ENCODE measurements at regions not wholly inside any gene's neighbourhood (a gene's known extent, or its start where the extent isn't known, plus 50 kb on each side); places are given as distances from the start of the nearest gene placed in this dataset.

DNA sequence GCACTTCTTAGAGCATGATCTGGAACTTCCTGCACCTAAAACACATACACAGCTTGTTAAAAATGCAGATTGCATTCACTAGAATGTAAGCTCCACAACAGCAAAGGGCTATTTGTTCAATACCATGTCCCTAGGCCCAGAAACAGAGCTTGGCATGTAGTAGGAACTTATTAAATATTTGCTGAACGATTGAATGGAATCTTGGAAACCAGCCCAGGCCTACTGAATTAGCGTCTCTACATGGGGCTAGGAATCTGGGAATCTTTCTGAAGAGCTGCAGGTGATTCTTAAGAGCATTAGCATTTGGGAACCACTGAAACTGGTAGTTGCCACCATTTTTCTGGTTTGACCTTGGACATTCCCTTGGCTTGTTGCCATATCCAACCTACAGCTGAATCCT lies 234.1 kb downstream of the STIM2 start:
- Histone ChIP-seq H3K4me1 (ENCODE audit: control insufficient read depth, insufficient read depth, low read length) (no peaks in the 10 kb centered on the region), H3K36me3 (ENCODE audit: control insufficient read depth, insufficient read depth, low read length, severe bottlenecking) (no peaks in the 10 kb centered on the region), H3K4me3 (ENCODE audit: low read length) (no peak overlapping the region), H3K27me3 (replicated peaks; ENCODE audit: control insufficient read depth, insufficient read depth, low read length) (peaks cover 24% of the 10 kb centered on the region), H3K9ac (ENCODE audit: low read length) (no peak overlapping the region), H3K9me3 (ENCODE audit: control insufficient read depth, low read length) (no peaks in the 10 kb centered on the region)
- no peak for DNase-seq (ENCODE audit: low read depth)

DNA sequence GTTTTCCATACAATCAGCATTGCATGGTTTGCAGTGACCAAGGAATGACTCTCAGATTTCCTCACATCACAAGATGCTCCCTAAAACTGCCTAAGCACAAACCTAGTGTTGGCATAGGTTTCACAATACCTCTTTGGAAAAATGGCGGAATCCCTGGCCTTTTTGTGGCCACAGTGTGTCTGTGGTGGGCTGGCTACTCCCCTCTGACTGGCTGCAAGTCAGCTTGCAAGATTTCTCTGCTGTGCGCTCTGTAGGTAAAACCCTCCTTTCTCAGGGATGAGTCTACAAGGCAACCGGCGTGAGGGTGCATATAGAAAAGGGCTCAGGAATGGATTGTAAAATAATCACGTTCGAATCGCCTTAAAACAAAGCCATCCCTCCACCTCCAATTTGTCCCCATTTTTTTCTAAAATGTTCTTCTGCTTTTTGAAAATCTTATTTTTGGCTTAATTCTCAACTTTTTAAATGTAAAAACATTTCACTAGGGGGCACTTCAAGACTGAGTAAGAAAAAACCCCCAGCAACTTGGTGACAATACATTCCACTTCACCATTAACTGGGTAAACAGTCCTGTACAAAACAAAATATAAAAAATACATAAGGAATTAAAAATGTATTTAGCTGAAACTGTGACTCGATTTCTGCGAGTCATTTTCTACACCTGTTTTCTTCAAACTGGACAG lies 235.6 kb downstream of the STIM2 start:
- Histone ChIP-seq H3K9ac (ENCODE audit: low read length) (no peak overlapping the region), H3K4me1 (ENCODE audit: control insufficient read depth, insufficient read depth, low read length) (no peaks in the 10 kb centered on the region), H3K9me3 (ENCODE audit: control insufficient read depth, low read length) (no peaks in the 10 kb centered on the region), H3K27me3 (replicated peaks; ENCODE audit: control insufficient read depth, insufficient read depth, low read length) (peaks cover 18% of the 10 kb centered on the region), H3K4me3 (ENCODE audit: low read length) (no peak overlapping the region), H3K36me3 (ENCODE audit: control insufficient read depth, insufficient read depth, low read length, severe bottlenecking) (no peaks in the 10 kb centered on the region)
- no peak for DNase-seq (ENCODE audit: low read depth)

DNA sequence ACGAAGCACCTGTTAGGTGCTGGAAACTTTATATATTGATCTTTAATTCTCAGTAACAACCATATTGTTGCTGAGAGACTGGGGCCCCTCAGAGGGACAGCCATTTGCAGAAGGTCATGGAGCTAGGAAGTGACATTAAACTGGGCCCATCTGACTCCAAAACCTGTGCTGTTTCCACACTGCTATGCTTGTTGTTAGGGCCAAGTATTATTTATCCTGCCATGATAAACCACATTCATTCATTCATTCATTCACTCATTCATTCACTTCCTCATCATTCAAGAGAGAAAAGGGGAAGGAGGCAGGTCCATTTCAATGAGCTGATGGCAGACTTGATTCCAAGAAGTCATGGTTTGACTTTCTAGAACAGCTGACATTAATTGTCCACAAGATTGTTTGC lies 237.4 kb downstream of the STIM2 start:
- Histone ChIP-seq H3K9ac (ENCODE audit: low read length) (no peak overlapping the region), H3K36me3 (ENCODE audit: control insufficient read depth, insufficient read depth, low read length, severe bottlenecking) (no peaks in the 10 kb centered on the region), H3K27me3 (replicated peaks; ENCODE audit: control insufficient read depth, insufficient read depth, low read length) (peaks cover 9% of the 10 kb centered on the region), H3K4me1 (ENCODE audit: control insufficient read depth, insufficient read depth, low read length) (no peaks in the 10 kb centered on the region), H3K9me3 (ENCODE audit: control insufficient read depth, low read length) (no peaks in the 10 kb centered on the region), H3K4me3 (ENCODE audit: low read length) (no peak overlapping the region)
- no peak for DNase-seq (ENCODE audit: low read depth)

DNA sequence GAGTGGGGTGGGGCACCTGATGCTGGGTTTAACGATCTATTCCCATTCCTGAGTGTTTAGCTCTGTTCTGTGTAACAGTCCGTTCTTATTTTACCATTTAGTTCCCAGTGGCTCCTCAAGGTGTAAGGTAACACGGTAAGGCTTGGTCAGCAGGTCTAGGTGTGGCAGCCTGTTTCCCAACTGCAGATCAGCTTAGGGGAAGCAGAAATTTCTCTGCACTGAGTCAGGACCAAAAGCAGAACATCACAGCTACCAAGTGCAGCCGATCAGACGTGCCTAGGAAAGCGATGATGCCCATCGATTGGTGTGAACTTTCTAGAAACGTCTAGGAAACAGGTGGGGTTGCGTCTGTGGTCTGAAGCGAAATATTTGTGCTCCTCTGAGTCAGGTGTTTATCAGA lies 240.1 kb downstream of the STIM2 start:
- no peak for DNase-seq (ENCODE audit: low read depth)
- Histone ChIP-seq H3K27me3 (replicated peaks; ENCODE audit: control insufficient read depth, insufficient read depth, low read length) (peaks cover 21% of the 10 kb centered on the region), H3K9me3 (ENCODE audit: control insufficient read depth, low read length) (no peaks in the 10 kb centered on the region), H3K9ac (ENCODE audit: low read length) (no peak overlapping the region), H3K4me1 (ENCODE audit: control insufficient read depth, insufficient read depth, low read length) (no peaks in the 10 kb centered on the region), H3K4me3 (ENCODE audit: low read length) (no peak overlapping the region), H3K36me3 (ENCODE audit: control insufficient read depth, insufficient read depth, low read length, severe bottlenecking) (no peaks in the 10 kb centered on the region)

DNA sequence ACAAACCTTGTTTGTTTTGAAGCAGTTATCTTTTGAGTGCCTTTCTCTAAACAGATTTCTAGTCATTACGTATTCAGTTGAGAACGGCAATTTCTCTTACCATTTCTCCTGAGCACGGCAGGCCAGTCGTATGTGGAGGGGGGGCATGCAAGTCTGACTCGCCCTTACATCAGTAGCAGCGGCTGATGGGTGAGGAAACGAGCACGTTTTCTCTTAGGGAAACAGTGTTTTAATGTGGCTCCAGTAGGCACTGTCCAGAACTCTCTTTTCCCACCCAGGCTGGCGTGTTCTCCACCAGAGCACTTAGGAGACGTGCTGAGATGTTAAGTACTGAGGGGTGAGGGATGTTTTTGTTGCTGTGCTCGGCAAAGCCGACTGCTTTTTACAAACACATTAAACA lies 240.5 kb downstream of the STIM2 start:
- Histone ChIP-seq H3K4me3 (ENCODE audit: low read length) (no peak overlapping the region), H3K27me3 (replicated peaks; ENCODE audit: control insufficient read depth, insufficient read depth, low read length) (peaks cover 21% of the 10 kb centered on the region), H3K4me1 (ENCODE audit: control insufficient read depth, insufficient read depth, low read length) (no peaks in the 10 kb centered on the region), H3K36me3 (ENCODE audit: control insufficient read depth, insufficient read depth, low read length, severe bottlenecking) (no peaks in the 10 kb centered on the region), H3K9ac (ENCODE audit: low read length) (no peak overlapping the region), H3K9me3 (ENCODE audit: control insufficient read depth, low read length) (no peaks in the 10 kb centered on the region)
- DNase-seq (ENCODE audit: low read depth): no peak

DNA sequence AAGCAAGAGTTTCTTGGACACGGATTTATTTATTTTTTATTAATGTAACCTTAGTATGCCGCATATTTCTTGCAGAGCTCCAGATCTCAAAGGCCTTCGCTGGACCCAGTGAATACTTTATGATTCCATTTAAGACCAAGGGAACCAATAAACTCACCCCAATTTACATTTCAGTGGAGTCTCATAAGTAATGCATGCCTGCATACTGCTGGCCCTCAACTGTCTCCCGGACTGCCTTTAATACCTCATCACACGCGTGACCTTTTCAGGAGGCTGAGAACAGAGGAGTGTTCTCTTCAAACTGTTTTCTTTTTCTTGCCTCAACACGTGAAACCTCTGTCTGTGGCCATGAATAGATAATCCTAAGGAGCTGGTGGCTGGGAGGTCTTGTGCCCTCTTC lies 240.9 kb downstream of the STIM2 start:
- Histone ChIP-seq H3K4me1 (ENCODE audit: control insufficient read depth, insufficient read depth, low read length) (no peaks in the 10 kb centered on the region), H3K9ac (ENCODE audit: low read length) (no peak overlapping the region), H3K4me3 (ENCODE audit: low read length) (no peak overlapping the region), H3K27me3 (replicated peaks; ENCODE audit: control insufficient read depth, insufficient read depth, low read length) (peaks cover 21% of the 10 kb centered on the region), H3K36me3 (ENCODE audit: control insufficient read depth, insufficient read depth, low read length, severe bottlenecking) (no peaks in the 10 kb centered on the region), H3K9me3 (ENCODE audit: control insufficient read depth, low read length) (no peaks in the 10 kb centered on the region)
- DNase-seq (ENCODE audit: low read depth): no peak

DNA sequence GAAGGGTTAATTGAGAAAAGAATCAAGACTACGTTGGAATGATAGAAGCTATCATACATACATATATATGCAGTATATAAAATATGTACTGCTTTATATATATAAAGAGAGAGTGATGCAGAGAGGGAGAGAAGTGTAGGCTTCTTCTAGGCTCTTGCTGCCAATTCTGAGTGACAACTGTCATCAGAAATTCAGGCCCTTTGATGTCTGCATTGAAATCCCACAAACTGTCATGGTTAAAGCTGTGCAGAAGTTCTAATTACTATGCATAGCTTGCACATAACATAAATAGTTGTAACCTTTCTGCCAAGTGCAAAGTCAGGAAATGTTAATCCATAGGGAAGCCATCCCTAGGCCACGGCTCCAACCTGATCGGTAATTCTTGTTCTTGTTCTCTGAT lies 251.0 kb downstream of the STIM2 start:
- DNase-seq (ENCODE audit: low read depth): no peak
- peaks cover 39% of the 10 kb centered on the region for H3K27me3 ChIP-seq (replicated peaks; ENCODE audit: control insufficient read depth, insufficient read depth, low read length)
- no peak overlapping the region for H3K9ac ChIP-seq (ENCODE audit: low read length)
- H3K36me3 ChIP-seq (ENCODE audit: control insufficient read depth, insufficient read depth, low read length, severe bottlenecking): no peaks in the 10 kb centered on the region
- H3K9me3 ChIP-seq (ENCODE audit: control insufficient read depth, low read length): no peaks in the 10 kb centered on the region
- H3K4me3 ChIP-seq (ENCODE audit: low read length): no peak overlapping the region
- H3K4me1 ChIP-seq (ENCODE audit: control insufficient read depth, insufficient read depth, low read length): no peaks in the 10 kb centered on the region

DNA sequence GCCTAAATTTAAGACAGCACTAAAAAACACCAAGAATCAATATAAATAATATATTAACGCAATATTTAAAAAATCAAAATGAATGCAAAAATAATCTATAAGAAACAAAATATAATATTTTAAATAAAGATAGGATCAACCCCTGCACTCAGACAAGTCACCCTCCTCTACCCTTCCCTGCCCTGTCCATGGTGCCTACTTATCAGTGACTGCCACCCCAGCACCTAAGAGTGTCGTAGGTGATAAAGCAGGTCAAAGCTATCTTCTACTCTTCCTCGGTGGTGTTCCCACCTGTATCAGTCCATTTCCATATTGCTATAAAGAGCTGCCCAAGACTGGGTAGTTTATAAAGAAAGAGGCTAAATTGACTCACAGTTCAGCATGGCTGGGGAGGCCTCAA lies 251.9 kb downstream of the STIM2 start:
- peaks cover 45% of the 10 kb centered on the region for H3K27me3 ChIP-seq (replicated peaks; ENCODE audit: control insufficient read depth, insufficient read depth, low read length)
- H3K9ac ChIP-seq (ENCODE audit: low read length): no peak overlapping the region
- DNase-seq (ENCODE audit: low read depth): no peak
- H3K9me3 ChIP-seq (ENCODE audit: control insufficient read depth, low read length): no peaks in the 10 kb centered on the region
- no peaks in the 10 kb centered on the region for H3K4me1 ChIP-seq (ENCODE audit: control insufficient read depth, insufficient read depth, low read length)
- no peaks in the 10 kb centered on the region for H3K36me3 ChIP-seq (ENCODE audit: control insufficient read depth, insufficient read depth, low read length, severe bottlenecking)
- H3K4me3 ChIP-seq (ENCODE audit: low read length): no peak overlapping the region

DNA sequence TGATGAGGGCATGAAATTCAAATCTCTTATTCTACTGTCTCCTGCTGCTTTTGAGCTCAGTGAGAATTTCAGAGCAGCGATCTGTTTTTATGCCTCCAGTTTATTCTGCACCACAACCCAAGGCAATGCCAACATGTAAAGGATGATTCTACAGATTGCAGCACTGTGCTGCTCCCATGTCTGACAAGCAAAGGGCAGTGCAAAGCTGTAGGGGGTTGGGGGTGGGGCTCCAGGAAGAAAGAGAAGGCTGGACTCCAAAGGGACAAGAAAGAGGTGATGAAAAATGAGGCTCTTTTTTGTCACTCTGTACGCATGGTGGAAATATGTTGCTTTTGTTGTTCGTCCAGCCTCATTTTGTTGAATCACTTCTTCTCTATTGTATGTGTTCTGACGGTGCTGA lies 254.6 kb downstream of the STIM2 start:
- Histone ChIP-seq H3K36me3 (ENCODE audit: control insufficient read depth, insufficient read depth, low read length, severe bottlenecking) (no peaks in the 10 kb centered on the region), H3K27me3 (replicated peaks; ENCODE audit: control insufficient read depth, insufficient read depth, low read length) (peaks cover 31% of the 10 kb centered on the region), H3K9me3 (ENCODE audit: control insufficient read depth, low read length) (no peaks in the 10 kb centered on the region), H3K9ac (ENCODE audit: low read length) (no peak overlapping the region), H3K4me3 (ENCODE audit: low read length) (no peak overlapping the region), H3K4me1 (ENCODE audit: control insufficient read depth, insufficient read depth, low read length) (no peaks in the 10 kb centered on the region)
- no peak for DNase-seq (ENCODE audit: low read depth)

DNA sequence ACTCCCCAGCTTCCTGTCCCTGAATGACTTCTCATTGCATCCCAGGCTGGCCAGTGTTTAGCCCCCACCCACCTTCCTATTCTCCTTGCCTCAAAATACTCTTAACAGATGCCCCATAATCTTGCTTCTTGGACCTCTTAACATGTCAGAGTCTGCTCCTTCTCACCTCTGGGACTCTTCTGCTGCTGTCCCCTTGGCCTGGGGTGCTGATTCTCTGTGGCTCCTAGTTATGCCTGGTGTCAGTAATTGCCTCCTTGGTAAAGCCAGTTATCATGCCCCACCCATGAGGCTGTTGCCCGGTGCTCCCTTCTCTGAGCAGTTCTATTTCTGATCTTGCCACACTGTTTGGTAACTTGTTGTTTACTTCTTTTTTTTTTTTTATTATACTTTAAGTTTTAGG lies 256.8 kb downstream of the STIM2 start:
- Histone ChIP-seq H3K36me3 (ENCODE audit: control insufficient read depth, insufficient read depth, low read length, severe bottlenecking) (no peaks in the 10 kb centered on the region), H3K9me3 (ENCODE audit: control insufficient read depth, low read length) (no peaks in the 10 kb centered on the region), H3K27me3 (replicated peaks; ENCODE audit: control insufficient read depth, insufficient read depth, low read length) (peaks cover 31% of the 10 kb centered on the region), H3K4me3 (ENCODE audit: low read length) (no peak overlapping the region), H3K4me1 (ENCODE audit: control insufficient read depth, insufficient read depth, low read length) (no peaks in the 10 kb centered on the region), H3K9ac (ENCODE audit: low read length) (no peak overlapping the region)
- no peak for DNase-seq (ENCODE audit: low read depth)

DNA sequence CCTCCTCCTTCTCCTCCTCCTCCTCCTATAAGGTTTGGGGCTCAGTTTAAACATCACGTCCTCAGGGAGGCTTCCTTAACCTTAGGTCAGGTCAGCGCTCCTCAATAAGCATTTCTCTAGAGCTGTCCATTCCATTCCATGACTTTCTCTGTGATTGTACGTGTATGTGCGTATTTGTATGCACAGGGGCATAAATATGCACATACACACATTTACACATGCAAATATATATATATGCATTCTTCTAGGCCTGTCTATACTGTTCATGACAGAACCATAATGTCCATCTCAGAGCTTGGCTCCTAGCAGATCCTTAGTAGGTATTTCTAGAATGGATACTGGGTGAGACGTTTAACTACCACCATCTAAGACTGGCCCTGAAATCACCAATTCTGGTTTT lies 258.6 kb downstream of the STIM2 start:
- Histone ChIP-seq H3K9ac (ENCODE audit: low read length) (no peak overlapping the region), H3K36me3 (ENCODE audit: control insufficient read depth, insufficient read depth, low read length, severe bottlenecking) (no peaks in the 10 kb centered on the region), H3K27me3 (replicated peaks; ENCODE audit: control insufficient read depth, insufficient read depth, low read length) (peaks cover 22% of the 10 kb centered on the region), H3K4me1 (ENCODE audit: control insufficient read depth, insufficient read depth, low read length) (peaks cover 12% of the 10 kb centered on the region), H3K9me3 (ENCODE audit: control insufficient read depth, low read length) (no peaks in the 10 kb centered on the region), H3K4me3 (ENCODE audit: low read length) (no peak overlapping the region)
- DNase-seq (ENCODE audit: low read depth): no peak

DNA sequence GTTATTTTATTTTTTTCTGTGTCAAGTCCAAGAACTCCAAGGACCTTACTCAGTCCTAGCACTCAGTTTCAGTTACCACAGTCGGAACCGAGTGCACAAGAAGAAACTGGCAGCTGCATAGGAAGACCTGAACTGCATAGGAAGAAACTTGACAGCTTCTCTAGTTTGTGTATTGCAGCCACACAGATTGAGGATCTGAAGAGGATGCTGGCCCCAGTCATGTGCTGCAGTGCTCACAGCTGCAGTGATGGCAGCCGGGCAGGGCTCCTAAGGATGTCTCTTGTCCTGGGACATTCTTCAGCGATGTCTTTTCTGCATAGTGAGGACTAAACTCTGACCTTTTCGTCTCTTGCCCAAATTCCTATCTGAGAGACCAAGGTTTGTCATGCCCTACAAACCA lies 261.2 kb downstream of the STIM2 start:
- peaks cover 9% of the 10 kb centered on the region for H3K27me3 ChIP-seq (replicated peaks; ENCODE audit: control insufficient read depth, insufficient read depth, low read length)
- DNase-seq (ENCODE audit: low read depth): no peak
- H3K36me3 ChIP-seq (ENCODE audit: control insufficient read depth, insufficient read depth, low read length, severe bottlenecking): no peaks in the 10 kb centered on the region
- H3K4me3 ChIP-seq (ENCODE audit: low read length): no peak overlapping the region
- peaks cover 12% of the 10 kb centered on the region for H3K4me1 ChIP-seq (ENCODE audit: control insufficient read depth, insufficient read depth, low read length)
- H3K9me3 ChIP-seq (ENCODE audit: control insufficient read depth, low read length): no peaks in the 10 kb centered on the region
- H3K9ac ChIP-seq (ENCODE audit: low read length): no peak overlapping the region

Measured in adipocyte (in vitro differentiated cells).